22Rv1 (cell line): ENCODE measurements at regions not wholly inside any gene's neighbourhood (a gene's known extent, or its start where the extent isn't known, plus 50 kb on each side); places are given as distances from the start of the nearest gene placed in this dataset.
"Not testable (repeated sequence)": the region's sequence is repeated elsewhere in the genome, so short reads cannot be mapped to it uniquely, and the experiment has no call there.

Experiments
- H3K27ac ChIP-seq: fragments of 450-650 bp; 2 replicates; pipeline ENCODE4 v1.5.1; 2017
- ZFX ChIP-seq: fragments of 450-650 bp; IDR thresholded peaks from 2 replicates; pipeline ENCODE4 v1.6.1; 2017; ENCODE audit warnings: antibody characterized with exemption, borderline replicate concordance
- TF ChIP-seq, protein P1 (sequence below): fragments of 450-650 bp; IDR thresholded peaks from 2 replicates; pipeline ENCODE4 v1.5.1; 2017; ENCODE audit warnings: mild to moderate bottlenecking

DNA sequence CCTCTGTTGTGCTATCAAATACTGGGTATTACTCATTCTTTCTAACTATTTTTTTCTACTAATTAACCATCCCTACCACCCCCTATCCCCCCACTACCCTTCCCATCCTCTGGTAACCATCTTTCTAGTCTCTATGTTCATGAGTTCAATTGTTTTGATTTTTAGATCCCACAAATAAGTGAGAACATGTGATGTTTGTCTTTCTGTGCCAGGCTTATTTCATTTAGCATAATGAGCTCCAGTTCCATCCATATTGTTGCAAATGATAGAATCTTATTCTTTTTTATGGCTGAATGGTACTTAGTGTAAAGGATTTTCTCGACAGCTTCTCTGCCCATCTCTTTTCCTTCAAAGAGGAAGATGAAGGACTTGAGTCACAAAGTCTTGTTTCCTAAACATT, 138.0 kb upstream of the CPHXL start:
- H3K27ac ChIP-seq = no peak overlapping the region
- TF ChIP-seq ZFX = no peak
- TF ChIP-seq, protein P1, sequence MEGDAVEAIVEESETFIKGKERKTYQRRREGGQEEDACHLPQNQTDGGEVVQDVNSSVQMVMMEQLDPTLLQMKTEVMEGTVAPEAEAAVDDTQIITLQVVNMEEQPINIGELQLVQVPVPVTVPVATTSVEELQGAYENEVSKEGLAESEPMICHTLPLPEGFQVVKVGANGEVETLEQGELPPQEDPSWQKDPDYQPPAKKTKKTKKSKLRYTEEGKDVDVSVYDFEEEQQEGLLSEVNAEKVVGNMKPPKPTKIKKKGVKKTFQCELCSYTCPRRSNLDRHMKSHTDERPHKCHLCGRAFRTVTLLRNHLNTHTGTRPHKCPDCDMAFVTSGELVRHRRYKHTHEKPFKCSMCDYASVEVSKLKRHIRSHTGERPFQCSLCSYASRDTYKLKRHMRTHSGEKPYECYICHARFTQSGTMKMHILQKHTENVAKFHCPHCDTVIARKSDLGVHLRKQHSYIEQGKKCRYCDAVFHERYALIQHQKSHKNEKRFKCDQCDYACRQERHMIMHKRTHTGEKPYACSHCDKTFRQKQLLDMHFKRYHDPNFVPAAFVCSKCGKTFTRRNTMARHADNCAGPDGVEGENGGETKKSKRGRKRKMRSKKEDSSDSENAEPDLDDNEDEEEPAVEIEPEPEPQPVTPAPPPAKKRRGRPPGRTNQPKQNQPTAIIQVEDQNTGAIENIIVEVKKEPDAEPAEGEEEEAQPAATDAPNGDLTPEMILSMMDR = no peak

DNA sequence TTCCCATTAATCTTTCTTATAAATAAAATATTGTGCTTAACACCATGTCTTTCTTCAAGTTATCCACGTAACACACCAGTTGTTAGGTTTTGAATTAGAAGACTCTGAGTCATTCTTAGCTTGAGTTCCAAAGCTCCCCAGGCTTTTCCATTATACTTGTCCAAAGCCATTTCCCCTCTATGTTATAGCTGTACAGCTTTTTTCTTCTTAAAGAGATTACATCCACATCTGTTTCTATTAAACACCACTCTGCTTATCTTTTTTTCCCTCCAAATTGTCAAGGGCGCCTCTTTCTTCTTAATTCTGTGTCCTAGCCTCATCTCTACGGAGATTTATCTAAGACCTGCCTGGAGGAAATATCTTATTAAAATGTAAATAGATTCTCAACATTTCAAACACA, 139.4 kb upstream of the CPHXL start:
- H3K27ac ChIP-seq = no peak overlapping the region
- TF ChIP-seq, protein P1 = no peak
- TF ChIP-seq ZFX = no peak

GRCh38 chr16:75868636-75869632, 142.6 kb upstream of the CPHXL start:
- H3K27ac ChIP-seq = no peak overlapping the region
- TF ChIP-seq ZFX = no peak

DNA sequence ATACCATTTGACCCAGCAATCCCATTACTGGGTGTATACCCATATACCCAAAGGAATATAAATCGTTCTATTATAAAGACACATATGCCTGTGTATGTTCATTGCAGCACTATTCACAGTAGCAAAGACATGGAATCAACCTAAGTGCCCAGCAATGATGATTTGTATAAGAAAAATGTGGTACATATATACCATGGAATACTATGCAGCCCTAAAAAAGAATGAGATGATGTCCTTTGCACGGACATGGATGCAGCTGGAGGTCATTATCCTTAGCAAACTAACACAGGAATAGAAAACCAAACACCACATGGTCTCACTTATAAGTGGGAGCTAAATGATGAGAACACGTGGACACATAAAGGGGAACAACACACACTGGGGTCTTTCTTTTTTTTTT, 155.0 kb upstream of the CPHXL start:
- H3K27ac ChIP-seq = not testable (repeated sequence)

GRCh38 chr16:75899163-75899562, 172.9 kb upstream of the CPHXL start:
- TF ChIP-seq, protein P1 = no peak
- TF ChIP-seq ZFX = no peak
- H3K27ac ChIP-seq = no peak overlapping the region

GRCh38 chr16:75908331-75909117, 182.2 kb upstream of the CPHXL start:
- no peak overlapping the region for H3K27ac ChIP-seq
- TF ChIP-seq ZFX = no peak
- TF ChIP-seq, protein P1 = no peak

GRCh38 chr16:75909746-75910145, 183.5 kb upstream of the CPHXL start:
- H3K27ac ChIP-seq = no peak overlapping the region
- no peak for TF ChIP-seq ZFX
- TF ChIP-seq, protein P1 = no peak

GRCh38 chr16:75911896-75912295, 185.6 kb upstream of the CPHXL start:
- TF ChIP-seq ZFX = no peak
- H3K27ac ChIP-seq = no peak overlapping the region
